ENCODE measurements at regions not wholly inside any gene's neighbourhood (a gene's known extent, or its start where the extent isn't known, plus 50 kb on each side); places are given as distances from the start of the nearest gene placed in this dataset.

GRCh38 chr13:106113796-106114195 lies 421.7 kb downstream of the EFNB2 start:
- Mint-ChIP-seq H3K27me3 (peaks cover 0 to 5% (median 0%) of the 10 kb centered on the region in 5 donors), H3K4me1 (no peaks in the 10 kb centered on the region), H3K9me3 (peaks cover 0 to 2% (median 0%) of the 10 kb centered on the region in 11 donors), H3K36me3 (no peaks in the 10 kb centered on the region), H3K4me3 (no peak overlapping the region), H3K27ac (no peak overlapping the region)
- Histone ChIP-seq H3K27ac (ENCODE audit: low read depth, low read length) (no peak overlapping the region), H3K36me3 (ENCODE audit: control insufficient read depth in 2 of 3, insufficient read depth in 3 of 3, low read length in 3 of 3) (no peaks in the 10 kb centered on the region), H3K27me3 (ENCODE audit: control insufficient read depth in 2 of 2, insufficient read depth in 2 of 2, low read length in 2 of 2) (no peaks in the 10 kb centered on the region), H3K4me1 (ENCODE audit: control insufficient read depth in 2 of 2, insufficient read depth in 2 of 2, low read length in 2 of 2) (no peaks in the 10 kb centered on the region), H3K9me3 (ENCODE audit: control insufficient read depth in 2 of 3, low read length in 3 of 3) (no peaks in the 10 kb centered on the region), H3K4me3 (ENCODE audit: low read length) (no peak overlapping the region)
- CTCF ChIA-PET, result no interaction called here
- intact Hi-C loops (cut with micrococcal nuclease), result no loop called here
- POLR2A ChIA-PET, result no interaction called here
- DNase-seq (no peak), ATAC-seq (no peak)

GRCh38 chr13:106112191-106112590 lies 423.3 kb downstream of the EFNB2 start:
- Histone ChIP-seq H3K36me3 (ENCODE audit: control insufficient read depth in 2 of 3, insufficient read depth in 3 of 3, low read length in 3 of 3) (no peaks in the 10 kb centered on the region), H3K9me3 (ENCODE audit: control insufficient read depth in 2 of 3, low read length in 3 of 3) (no peaks in the 10 kb centered on the region), H3K4me1 (ENCODE audit: control insufficient read depth in 2 of 2, insufficient read depth in 2 of 2, low read length in 2 of 2) (no peaks in the 10 kb centered on the region), H3K27ac (ENCODE audit: low read depth, low read length) (no peak overlapping the region), H3K4me3 (ENCODE audit: low read length) (no peak overlapping the region), H3K27me3 (ENCODE audit: control insufficient read depth in 2 of 2, insufficient read depth in 2 of 2, low read length in 2 of 2) (no peaks in the 10 kb centered on the region)
- CTCF ChIA-PET, result no interaction called here
- ATAC-seq (no peak), DNase-seq (no peak)
- no peaks in the 10 kb centered on the region for H3K4me1 Mint-ChIP-seq
- intact Hi-C loops (cut with micrococcal nuclease), result no loop called here
- H3K4me3 Mint-ChIP-seq, result no peak overlapping the region
- H3K9me3 Mint-ChIP-seq, result peaks cover 0 to 2% (median 0%) of the 10 kb centered on the region in 11 donors
- peaks cover 0 to 5% (median 0%) of the 10 kb centered on the region in 5 donors for H3K27me3 Mint-ChIP-seq
- POLR2A ChIA-PET, result no interaction called here
- no peak overlapping the region for H3K27ac Mint-ChIP-seq
- no peaks in the 10 kb centered on the region for H3K36me3 Mint-ChIP-seq

- DNase-seq, result no peak
- Histone ChIP-seq H3K27ac (ENCODE audit: low read depth, low read length) (no peak overlapping the region), H3K4me1 (ENCODE audit: control insufficient read depth in 2 of 2, insufficient read depth in 2 of 2, low read length in 2 of 2) (no peaks in the 10 kb centered on the region), H3K27me3 (ENCODE audit: control insufficient read depth in 2 of 2, insufficient read depth in 2 of 2, low read length in 2 of 2) (no peaks in the 10 kb centered on the region), H3K4me3 (ENCODE audit: low read length) (no peak overlapping the region), H3K9me3 (ENCODE audit: control insufficient read depth in 2 of 3, low read length in 3 of 3) (no peaks in the 10 kb centered on the region), H3K36me3 (ENCODE audit: control insufficient read depth in 2 of 3, insufficient read depth in 3 of 3, low read length in 3 of 3) (no peaks in the 10 kb centered on the region)
- H3K27me3 Mint-ChIP-seq, result peaks cover 0 to 4% (median 0%) of the 10 kb centered on the region in 5 donors
- H3K4me3 Mint-ChIP-seq, result no peak overlapping the region
- CTCF ChIA-PET, result no interaction called here
- H3K27ac Mint-ChIP-seq, result no peak overlapping the region
- H3K36me3 Mint-ChIP-seq, result no peaks in the 10 kb centered on the region
- peaks cover 0 to 8% (median 0%) of the 10 kb centered on the region in 11 donors for H3K9me3 Mint-ChIP-seq
- POLR2A ChIA-PET, result no interaction called here
- H3K4me1 Mint-ChIP-seq, result no peaks in the 10 kb centered on the region
- ATAC-seq, result no peak
- intact Hi-C loops (cut with micrococcal nuclease), result no loop called here
Measured at GRCh38 chr13:106110241-106110855, 425.1 kb downstream of the EFNB2 start.

GRCh38 chr13:106109391-106109791 lies 426.1 kb downstream of the EFNB2 start:
- H3K27me3 ChIP-seq (ENCODE audit: control insufficient read depth in 2 of 2, insufficient read depth in 2 of 2, low read length in 2 of 2), result no peaks in the 10 kb centered on the region
- CTCF ChIA-PET, result no interaction called here
- H3K4me1 ChIP-seq (ENCODE audit: control insufficient read depth in 2 of 2, insufficient read depth in 2 of 2, low read length in 2 of 2), result no peaks in the 10 kb centered on the region
- ATAC-seq (no peak), DNase-seq (no peak)
- Mint-ChIP-seq H3K27me3 (peaks cover 0 to 4% (median 0%) of the 10 kb centered on the region in 5 donors), H3K36me3 (no peaks in the 10 kb centered on the region), H3K4me1 (no peaks in the 10 kb centered on the region), H3K9me3 (peaks cover 0 to 9% (median 0%) of the 10 kb centered on the region in 11 donors), H3K27ac (no peak overlapping the region), H3K4me3 (no peak overlapping the region)
- no peaks in the 10 kb centered on the region for H3K9me3 ChIP-seq (ENCODE audit: control insufficient read depth in 2 of 3, low read length in 3 of 3)
- no peak overlapping the region for H3K4me3 ChIP-seq (ENCODE audit: low read length)
- intact Hi-C loops (cut with micrococcal nuclease), result no loop called here
- no peak overlapping the region for H3K27ac ChIP-seq (ENCODE audit: low read depth, low read length)
- H3K36me3 ChIP-seq (ENCODE audit: control insufficient read depth in 2 of 3, insufficient read depth in 3 of 3, low read length in 3 of 3), result no peaks in the 10 kb centered on the region
- POLR2A ChIA-PET, result no interaction called here

GRCh38 chr13:106108346-106108745 lies 427.1 kb downstream of the EFNB2 start:
- Histone ChIP-seq H3K4me3 (ENCODE audit: low read length) (no peak overlapping the region), H3K27me3 (ENCODE audit: control insufficient read depth in 2 of 2, insufficient read depth in 2 of 2, low read length in 2 of 2) (no peaks in the 10 kb centered on the region), H3K4me1 (ENCODE audit: control insufficient read depth in 2 of 2, insufficient read depth in 2 of 2, low read length in 2 of 2) (no peaks in the 10 kb centered on the region), H3K36me3 (ENCODE audit: control insufficient read depth in 2 of 3, insufficient read depth in 3 of 3, low read length in 3 of 3) (no peaks in the 10 kb centered on the region), H3K27ac (ENCODE audit: low read depth, low read length) (no peak overlapping the region), H3K9me3 (ENCODE audit: control insufficient read depth in 2 of 3, low read length in 3 of 3) (no peaks in the 10 kb centered on the region)
- intact Hi-C loops (cut with micrococcal nuclease), result no loop called here
- ATAC-seq, result no peak
- POLR2A ChIA-PET, result no interaction called here
- Mint-ChIP-seq H3K4me1 (no peaks in the 10 kb centered on the region), H3K4me3 (no peak overlapping the region), H3K9me3 (peaks cover 0 to 15% (median 0%) of the 10 kb centered on the region in 11 donors), H3K27ac (no peak overlapping the region), H3K27me3 (peaks cover 0 to 6% (median 0%) of the 10 kb centered on the region in 5 donors), H3K36me3 (no peaks in the 10 kb centered on the region)
- CTCF ChIA-PET, result no interaction called here
- DNase-seq, result no peak

- ATAC-seq (no peak), DNase-seq (no peak)
- ChIA-PET CTCF (no interaction called here), POLR2A (no interaction called here)
- Histone ChIP-seq H3K4me1 (ENCODE audit: control insufficient read depth in 2 of 2, insufficient read depth in 2 of 2, low read length in 2 of 2) (no peaks in the 10 kb centered on the region), H3K27ac (ENCODE audit: low read depth, low read length) (no peak overlapping the region), H3K36me3 (ENCODE audit: control insufficient read depth in 2 of 3, insufficient read depth in 3 of 3, low read length in 3 of 3) (no peaks in the 10 kb centered on the region), H3K27me3 (ENCODE audit: control insufficient read depth in 2 of 2, insufficient read depth in 2 of 2, low read length in 2 of 2) (no peaks in the 10 kb centered on the region), H3K4me3 (ENCODE audit: low read length) (no peak overlapping the region), H3K9me3 (ENCODE audit: control insufficient read depth in 2 of 3, low read length in 3 of 3) (no peaks in the 10 kb centered on the region)
- Mint-ChIP-seq H3K27ac (no peak overlapping the region), H3K27me3 (peaks cover 0 to 6% (median 0%) of the 10 kb centered on the region in 5 donors), H3K4me3 (no peak overlapping the region), H3K36me3 (no peaks in the 10 kb centered on the region), H3K9me3 (peaks cover 0 to 15% (median 0%) of the 10 kb centered on the region in 11 donors), H3K4me1 (no peaks in the 10 kb centered on the region)
- intact Hi-C loops (cut with micrococcal nuclease), result no loop called here
Measured at GRCh38 chr13:106107061-106107460, 428.4 kb downstream of the EFNB2 start.

- Histone ChIP-seq H3K4me3 (ENCODE audit: low read length) (no peak overlapping the region), H3K4me1 (ENCODE audit: control insufficient read depth in 2 of 2, insufficient read depth in 2 of 2, low read length in 2 of 2) (no peaks in the 10 kb centered on the region), H3K9me3 (ENCODE audit: control insufficient read depth in 2 of 3, low read length in 3 of 3) (no peaks in the 10 kb centered on the region), H3K27ac (ENCODE audit: low read depth, low read length) (no peak overlapping the region), H3K27me3 (ENCODE audit: control insufficient read depth in 2 of 2, insufficient read depth in 2 of 2, low read length in 2 of 2) (no peaks in the 10 kb centered on the region), H3K36me3 (ENCODE audit: control insufficient read depth in 2 of 3, insufficient read depth in 3 of 3, low read length in 3 of 3) (no peaks in the 10 kb centered on the region)
- ATAC-seq (no peak), DNase-seq (no peak)
- Mint-ChIP-seq H3K27ac (no peak overlapping the region), H3K4me1 (no peaks in the 10 kb centered on the region), H3K27me3 (peaks cover 0 to 6% (median 0%) of the 10 kb centered on the region in 5 donors), H3K36me3 (no peaks in the 10 kb centered on the region), H3K4me3 (no peak overlapping the region), H3K9me3 (peaks cover 0 to 15% (median 0%) of the 10 kb centered on the region in 11 donors)
- intact Hi-C loops (cut with micrococcal nuclease), result no loop called here
- ChIA-PET CTCF (no interaction called here), POLR2A (no interaction called here)
Measured at GRCh38 chr13:106105153-106105552, 430.3 kb downstream of the EFNB2 start.
